GM19043 (cell line): ENCODE measurements at regions not wholly inside any gene's neighbourhood (a gene's known extent, or its start where the extent isn't known, plus 50 kb on each side); places are given as distances from the start of the nearest gene placed in this dataset.
"Not testable (repeated sequence)": the region's sequence is repeated elsewhere in the genome, so short reads cannot be mapped to it uniquely, and the experiment has no call there.

Source experiments
- ATAC-seq: cut with Tn5 transposase; IDR thresholded peaks from one replicate; pipeline ENCODE4 v1.9.1; 2021; ENCODE audit warnings: low read depth; ENCODE audit not compliant: unreplicated experiment

- no peak for ATAC-seq
Observed at GRCh38 chr13:44756276-44756810, 180.2 kb upstream of the TSC22D1 start.

- no peak for ATAC-seq
Observed at GRCh38 chr13:44755872-44756271, 179.7 kb upstream of the TSC22D1 start.

DNA sequence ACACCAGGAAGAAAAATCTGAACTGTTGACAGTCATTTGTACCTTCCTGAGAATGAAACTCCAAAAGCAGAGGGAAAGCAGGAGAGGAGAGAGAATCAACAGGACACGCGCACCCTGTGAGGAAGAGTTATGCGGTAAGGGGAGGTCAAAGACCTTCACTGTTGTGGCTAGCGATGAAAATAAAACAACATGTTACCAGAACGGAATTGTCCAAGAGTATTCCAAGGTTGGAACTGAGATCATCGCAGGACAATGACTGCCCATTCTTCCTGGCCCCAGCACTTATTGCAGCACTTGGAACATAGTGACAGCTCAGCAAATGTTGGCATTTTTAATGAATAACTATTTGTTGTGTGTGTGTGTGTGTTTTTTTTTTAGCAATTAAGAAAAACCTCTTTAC lies 176.0 kb upstream of the TSC22D1 start:
- ATAC-seq, result no peak

- no peak for ATAC-seq
Observed at GRCh38 chr13:44750630-44751029, 174.5 kb upstream of the TSC22D1 start.

DNA sequence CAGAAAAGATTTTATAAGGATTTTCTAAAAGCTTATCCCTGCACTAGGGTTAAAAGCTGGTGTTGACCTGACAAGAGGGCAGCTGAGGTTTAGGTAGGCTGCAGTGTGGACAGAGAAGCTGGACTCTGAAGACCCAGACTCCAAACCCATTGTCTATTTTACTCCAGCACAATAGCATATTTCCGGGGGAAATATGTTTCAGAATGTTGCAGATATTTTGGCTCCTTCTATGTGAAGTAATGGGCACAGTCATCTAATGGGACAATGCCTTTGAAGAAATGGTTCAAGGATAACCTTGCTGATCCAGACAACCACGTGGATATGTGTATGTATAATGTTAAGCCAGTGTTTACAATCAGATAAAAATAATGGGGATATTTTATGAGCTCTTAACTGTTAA lies 173.8 kb upstream of the TSC22D1 start:
- no peak for ATAC-seq

- ATAC-seq, result no peak
Observed at GRCh38 chr13:44748439-44748838, 172.3 kb upstream of the TSC22D1 start.

DNA sequence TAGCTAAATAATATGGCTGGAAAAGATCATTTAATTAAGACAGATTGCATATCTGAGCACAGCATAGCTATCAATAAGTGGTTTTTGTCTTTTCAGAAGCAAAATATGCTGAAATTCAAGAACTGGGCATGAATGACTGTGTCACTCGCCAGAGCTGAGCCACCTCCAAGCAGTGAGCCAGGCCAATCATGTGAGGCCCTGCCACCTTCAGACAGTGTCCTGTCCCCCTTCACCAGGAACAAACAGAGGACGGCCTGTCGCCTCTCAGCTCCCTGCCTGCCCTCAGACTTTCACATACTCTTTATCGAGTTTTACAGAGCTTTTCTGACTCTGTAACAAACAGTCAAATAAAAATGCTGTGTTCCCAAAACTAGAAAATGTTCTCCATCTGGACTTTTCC lies 171.0 kb upstream of the TSC22D1 start:
- ATAC-seq, result no peak

DNA sequence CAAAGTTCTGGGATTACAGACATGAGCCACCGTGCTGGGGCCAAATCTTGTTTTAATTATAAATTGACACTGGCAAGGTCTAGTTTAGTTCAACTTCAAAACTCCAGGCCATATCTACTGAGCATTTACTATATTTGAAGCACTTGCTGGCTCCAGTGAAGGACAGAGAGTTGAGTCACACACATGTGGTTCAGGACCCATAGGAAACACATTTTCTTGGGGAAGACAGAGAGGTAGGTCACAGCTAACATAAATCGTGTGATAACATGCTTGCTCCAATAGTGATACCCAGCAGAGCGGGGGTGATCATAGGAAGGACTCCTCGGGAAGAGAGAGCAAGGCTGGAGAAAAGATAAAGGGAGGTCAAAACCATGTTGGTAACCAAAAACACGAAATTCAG lies 170.6 kb upstream of the TSC22D1 start:
- no peak for ATAC-seq

GRCh38 chr13:44744880-44745633 lies 168.9 kb upstream of the TSC22D1 start:
- ATAC-seq, result no peak

DNA sequence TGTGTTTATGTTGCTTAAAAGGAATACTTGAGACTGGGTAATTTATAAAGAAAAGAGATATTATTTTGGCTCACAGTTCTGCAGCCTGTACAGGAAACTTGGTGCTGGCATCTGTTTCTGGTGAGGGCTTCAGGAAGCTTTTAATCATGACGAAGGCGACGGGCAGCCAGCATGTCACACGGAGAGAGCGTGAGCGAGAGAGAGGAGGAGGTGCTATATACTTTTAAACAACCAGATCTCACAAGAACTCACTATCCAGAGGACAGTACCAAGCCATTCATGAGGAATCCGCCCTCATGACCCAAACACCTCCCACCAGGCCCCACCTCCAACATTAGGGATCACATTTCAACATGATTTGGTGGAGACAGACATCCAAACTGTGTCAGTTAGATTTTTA lies 163.4 kb upstream of the TSC22D1 start:
- ATAC-seq, result no peak

DNA sequence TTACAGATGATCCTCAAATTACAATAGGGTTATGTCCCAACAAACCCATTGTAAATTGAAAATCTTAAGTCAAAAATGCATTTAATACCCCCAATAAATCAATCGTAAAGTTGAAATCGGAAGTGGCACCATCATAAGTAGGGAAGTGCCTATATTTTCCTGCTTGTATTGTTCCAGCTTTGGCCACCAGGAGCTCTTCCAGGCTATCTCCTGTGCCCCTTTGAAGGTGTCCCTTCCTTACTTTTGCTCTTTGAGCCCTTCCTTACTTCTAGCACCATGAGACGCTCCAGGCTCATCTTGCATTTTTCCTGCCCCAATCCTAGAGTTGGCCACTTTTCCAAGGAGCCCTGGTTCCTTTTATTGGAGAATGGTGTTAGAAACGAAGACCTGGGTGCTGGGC lies 163.0 kb upstream of the TSC22D1 start:
- ATAC-seq, result no peak

DNA sequence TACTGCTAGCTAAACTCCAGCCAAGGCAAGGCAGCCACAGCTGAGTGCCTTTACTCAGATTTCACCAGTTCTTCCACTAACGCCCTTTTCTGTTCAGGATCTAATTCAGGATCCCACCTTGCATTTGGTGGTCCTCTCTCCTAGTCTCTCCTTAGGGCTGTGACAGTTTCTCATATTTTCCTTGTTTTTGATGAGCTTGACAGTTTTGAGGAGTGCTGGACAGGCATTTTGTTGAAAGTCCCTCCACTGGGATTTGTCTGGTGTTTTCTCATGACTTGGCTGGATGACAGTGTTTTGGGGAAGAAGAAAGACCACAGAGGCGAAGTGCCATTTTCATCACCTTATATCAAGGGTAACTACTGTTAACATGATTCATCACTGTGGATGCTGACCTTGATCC lies 162.3 kb upstream of the TSC22D1 start:
- ATAC-seq, result no peak

- ATAC-seq, result no peak
Observed at GRCh38 chr13:44735806-44736205, 159.7 kb upstream of the TSC22D1 start.

DNA sequence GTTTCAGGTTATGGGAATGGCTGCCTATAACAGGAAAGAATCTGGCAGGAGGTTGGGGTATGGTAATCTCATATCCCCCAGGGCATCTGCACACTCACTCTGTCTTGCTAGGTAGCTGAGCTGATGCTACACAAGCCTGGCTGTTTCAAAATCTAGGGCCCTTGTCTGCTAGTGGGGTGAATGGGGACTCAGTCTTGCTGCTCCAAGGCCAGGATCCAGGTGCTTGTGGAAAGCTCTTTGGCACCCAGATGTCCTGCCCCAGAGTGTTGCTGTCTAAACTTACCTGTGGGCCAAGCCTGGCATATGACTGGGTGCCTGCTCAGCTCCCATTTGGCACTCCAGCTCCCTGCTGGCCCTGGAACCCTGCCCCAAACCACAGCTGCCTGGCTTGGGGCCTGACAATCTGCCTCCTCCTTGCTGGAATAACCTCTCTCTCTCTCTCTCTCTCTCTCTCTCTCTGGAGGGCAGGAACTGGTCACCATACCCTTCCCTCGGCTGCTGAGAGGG lies 158.1 kb upstream of the TSC22D1 start:
- no peak for ATAC-seq

DNA sequence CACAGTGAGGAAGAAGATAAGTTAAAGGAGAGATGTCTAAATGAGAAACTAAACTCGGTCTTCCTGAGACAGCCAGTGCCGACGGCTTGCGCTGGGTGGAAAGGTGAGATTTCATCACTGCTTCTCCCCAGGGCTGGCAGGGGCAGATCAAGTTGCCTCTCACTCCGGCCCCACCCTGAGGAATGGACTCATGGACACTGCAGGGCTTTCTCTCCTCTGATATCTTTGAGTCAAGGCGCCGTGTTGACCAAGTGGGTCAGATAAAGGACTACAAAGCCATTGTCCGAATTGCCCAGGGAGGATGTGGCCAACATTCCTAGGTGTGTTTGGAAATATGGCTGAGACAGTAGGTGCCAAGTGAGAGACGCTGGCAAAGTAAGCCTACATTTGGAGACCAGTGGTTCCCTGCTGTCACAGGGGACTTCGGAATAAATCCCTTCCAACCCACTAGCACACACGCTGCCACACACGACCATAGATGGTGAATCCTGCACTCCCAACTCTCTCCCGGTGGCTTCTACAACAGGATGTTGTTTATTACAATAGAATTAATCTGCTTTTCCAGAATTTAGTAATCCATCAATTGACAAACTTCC lies 156.5 kb upstream of the TSC22D1 start:
- no peak for ATAC-seq

GRCh38 chr13:44730851-44731250 lies 154.7 kb upstream of the TSC22D1 start:
- no peak for ATAC-seq

GRCh38 chr13:44730099-44730498 lies 154.0 kb upstream of the TSC22D1 start:
- no peak for ATAC-seq

DNA sequence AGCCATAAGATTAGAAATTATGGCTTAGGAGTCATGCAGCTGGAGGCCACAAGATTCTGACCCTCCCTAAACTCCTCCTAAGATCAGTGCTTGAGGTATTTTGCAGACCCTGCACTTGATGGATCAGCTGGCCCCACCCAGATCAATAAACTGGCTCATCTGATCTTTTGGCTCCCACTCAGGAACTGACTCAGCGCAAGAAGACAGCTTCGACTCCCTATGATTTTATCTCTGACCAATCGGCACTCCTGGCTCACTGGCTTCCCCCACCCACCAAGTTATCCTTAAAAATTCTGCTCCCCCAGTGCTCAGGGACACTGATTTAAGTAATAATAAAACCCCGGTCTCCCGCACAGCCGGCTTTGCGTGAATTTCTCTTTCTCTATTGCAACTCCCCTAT lies 151.5 kb upstream of the TSC22D1 start:
- not testable (repeated sequence) for ATAC-seq

- no peak for ATAC-seq
Observed at GRCh38 chr13:44726778-44727177, 150.6 kb upstream of the TSC22D1 start.

DNA sequence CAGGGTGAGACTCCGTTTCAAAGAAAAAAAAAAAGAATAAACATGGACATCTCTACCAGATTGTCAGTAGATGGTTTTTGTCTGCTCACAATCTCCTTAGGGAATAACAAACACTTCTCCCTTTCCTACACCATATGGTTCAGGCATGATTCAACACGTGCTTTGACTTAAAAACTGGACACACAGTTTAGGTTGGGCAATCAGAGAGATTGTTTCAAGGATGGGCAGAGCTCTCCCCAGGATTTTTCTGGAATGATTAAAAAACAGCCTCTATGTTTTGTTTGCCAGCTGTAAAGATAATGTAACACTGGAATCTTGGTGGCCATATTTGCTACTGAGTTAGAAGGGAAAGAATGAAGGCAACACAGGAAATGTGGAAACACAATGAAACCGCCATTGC lies 150.1 kb upstream of the TSC22D1 start:
- no peak for ATAC-seq

- ATAC-seq, result no peak
Observed at GRCh38 chr13:44719857-44720671, 143.9 kb upstream of the TSC22D1 start.
